HG03095 (cell line): ENCODE measurements at regions not wholly inside any gene's neighbourhood (a gene's known extent, or its start where the extent isn't known, plus 50 kb on each side); places are given as distances from the start of the nearest gene placed in this dataset.
"Not testable (repeated sequence)": the region's sequence is repeated elsewhere in the genome, so short reads cannot be mapped to it uniquely, and the experiment has no call there.

Experiments
- ATAC-seq: cut with Tn5 transposase; IDR thresholded peaks from one replicate; pipeline ENCODE4 v1.9.1; 2021; ENCODE audit warnings: moderate library complexity; ENCODE audit not compliant: unreplicated experiment

DNA sequence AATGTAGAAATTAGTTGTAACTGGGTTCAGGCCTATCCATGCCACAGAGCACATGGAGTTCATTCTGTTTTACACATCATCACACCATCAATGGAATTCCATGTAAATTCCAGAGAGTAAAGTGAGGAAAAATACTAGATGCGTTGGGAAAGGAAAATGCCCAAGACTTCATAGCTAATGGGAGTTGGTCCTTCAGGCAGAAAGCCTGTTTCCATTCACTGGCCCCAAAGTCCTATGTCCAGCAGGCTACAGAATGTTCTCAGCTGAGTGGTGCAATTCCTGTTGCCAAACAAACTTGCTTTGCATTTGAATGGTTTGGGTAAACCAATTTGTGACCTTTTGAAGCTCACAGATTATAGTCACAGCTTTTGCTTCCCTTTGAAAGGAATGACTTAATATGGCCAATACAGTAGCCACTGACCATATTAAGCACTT, 164.6 kb upstream of the PFN2 start:
- no peak for ATAC-seq

DNA sequence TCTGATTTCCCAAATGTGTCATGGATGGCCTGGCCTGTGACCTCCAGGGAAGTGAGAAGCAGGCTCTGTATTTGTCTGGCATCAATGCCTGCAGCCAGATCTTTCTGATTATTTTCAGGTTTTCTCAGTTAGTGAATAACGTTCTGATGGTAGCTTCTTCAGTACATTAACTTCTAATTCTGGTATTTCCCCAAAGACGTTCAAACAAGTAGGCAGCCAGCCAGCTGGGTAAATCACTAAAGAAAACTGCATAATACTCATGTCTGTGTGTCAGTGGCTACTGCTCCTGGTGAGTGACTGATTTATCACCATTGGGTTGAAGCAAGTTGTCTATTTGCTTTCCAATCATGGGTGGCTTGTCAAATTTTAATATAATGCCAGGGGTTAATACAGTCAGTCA, 162.6 kb upstream of the PFN2 start:
- no peak for ATAC-seq

DNA sequence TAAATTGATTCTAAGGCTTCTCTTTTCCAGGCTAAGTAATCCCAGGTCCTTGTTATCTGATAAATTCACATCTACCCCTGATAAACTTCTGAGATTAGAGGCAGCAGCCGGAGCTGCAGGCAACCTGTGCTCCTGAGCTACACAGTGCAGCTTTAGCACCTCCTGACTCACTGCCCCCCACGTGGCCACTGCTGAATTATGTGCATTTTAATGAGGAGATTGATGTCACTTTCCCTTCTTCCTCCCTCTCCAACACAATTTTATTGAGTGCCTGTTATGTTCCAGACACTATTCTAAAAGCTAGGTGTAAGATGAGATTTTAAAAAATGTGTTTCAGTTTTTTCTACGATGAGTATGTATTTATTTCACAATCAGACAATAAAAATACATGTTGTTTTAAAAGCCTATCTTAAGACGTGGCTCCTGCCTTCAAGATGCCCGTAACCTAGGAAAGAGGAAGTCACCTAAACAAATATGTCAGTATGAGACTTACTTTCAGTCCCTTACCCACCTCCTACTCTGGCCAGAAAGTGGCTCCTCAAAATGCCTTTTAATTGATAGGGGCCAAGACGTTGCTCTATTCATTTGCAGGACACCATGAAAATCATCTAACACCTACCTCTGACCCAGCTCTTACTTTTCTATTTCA, 161.5 kb upstream of the PFN2 start:
- ATAC-seq = no peak

DNA sequence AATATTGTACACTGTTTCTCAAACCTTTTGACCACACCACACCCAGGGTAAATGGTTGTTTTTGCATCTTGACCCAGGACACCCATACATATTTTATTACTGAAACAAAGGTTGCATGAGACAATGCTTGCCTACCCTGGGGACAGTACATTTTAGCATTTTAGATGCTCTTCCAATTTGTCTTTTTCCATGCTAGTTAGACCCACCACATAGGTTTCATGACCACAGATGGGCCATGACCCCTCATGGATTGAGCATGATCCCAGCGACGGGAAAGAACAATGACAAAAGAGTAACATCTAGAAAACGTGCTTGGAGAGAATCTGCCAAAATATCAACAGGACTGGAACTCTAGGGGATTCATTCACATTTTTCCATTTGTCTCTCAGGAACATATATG, 161.0 kb upstream of the PFN2 start:
- ATAC-seq = no peak

DNA sequence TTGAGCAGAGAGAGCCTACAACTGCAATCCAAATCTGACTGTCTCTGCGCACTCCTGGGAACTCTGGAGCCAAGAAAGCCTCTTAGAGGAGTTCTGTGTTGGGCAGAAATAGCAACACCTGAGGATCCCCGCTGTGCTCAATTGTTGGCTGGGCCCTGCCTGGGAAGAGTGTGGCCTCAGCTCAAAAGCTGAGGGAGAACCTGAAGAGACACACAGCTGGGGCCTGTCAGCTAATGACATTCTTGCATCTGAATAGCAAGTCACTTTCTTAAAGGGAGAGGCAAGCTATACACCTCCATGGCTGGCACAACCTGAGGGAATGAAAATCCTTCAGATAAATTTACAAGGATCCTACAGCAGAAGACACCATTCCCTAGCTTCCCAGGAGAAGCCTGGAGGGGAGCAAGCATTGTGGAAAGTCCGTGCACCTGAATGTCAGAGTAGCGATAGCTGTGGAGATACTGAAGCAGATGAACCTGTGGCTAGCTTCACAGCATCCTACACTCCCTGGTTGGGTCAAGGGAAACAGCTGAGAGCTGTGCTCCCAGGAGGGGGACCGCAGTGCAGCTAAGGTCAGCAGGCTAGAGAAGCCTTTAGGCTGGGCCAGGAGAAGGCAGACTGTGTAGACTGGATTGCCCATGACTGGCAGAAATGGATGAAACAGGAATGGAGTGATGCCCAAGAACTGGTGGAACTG, 159.9 kb upstream of the PFN2 start:
- ATAC-seq = no peak

DNA sequence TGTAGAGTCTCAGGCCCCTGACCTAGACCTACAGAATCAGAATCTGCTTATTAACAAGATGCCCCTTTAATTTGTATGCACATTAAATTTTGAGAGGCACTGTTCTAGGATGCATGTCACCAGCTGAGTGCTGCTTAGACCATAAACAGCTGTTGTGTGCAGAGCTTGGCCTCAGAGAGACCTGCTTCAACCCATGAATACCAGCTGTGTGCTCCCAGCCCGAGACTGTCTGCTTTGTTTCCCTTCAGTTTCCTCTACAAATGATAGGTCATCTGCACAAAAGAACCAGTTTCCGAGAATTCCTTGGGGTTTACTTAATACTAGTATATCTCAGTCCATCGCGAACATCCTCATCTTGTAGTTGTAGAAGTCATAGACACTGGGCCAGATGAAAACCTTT, 158.5 kb upstream of the PFN2 start:
- ATAC-seq = no peak

DNA sequence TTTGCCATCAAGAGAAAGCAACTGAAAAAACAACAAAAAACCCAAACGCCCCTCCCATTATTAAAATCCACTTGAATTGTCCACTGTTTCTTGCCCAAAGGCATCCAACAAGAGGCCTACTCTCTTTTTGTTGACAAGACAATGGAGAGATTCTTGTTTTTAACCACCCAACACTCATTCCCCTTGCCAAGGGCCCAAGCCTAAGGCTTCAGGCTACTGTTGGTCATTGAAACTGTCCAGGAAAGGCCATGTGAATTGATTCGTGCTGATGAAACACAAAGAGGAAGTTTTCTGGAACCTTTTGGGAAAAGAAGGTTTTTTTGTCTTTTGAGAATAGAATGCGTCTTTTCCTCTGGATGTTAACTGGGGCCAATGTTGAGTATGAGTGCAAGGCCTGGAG, 157.4 kb upstream of the PFN2 start:
- no peak for ATAC-seq

DNA sequence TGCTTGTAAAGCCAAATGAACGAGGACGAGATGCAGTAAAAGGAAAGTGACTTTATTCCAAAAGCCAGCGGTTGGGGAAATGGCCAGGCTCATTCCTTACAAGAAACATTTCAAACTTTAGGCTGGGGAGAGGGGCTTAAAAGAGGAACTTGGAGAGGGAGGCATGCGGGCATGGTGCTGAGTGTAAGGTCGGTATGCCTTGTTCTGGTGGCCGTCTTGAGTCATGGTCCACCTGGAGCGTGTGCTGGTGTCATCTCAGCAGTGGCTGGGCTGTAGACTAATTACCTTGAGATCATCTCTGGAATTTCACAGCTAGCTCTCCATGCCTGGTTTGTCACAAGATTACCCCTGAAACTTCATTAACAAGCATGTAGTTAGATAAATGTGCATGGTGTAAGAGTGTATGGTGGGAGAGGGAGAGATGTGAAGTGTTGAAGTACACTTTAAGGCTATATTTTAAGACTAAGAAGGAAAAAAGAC, 156.4 kb upstream of the PFN2 start:
- no peak for ATAC-seq

DNA sequence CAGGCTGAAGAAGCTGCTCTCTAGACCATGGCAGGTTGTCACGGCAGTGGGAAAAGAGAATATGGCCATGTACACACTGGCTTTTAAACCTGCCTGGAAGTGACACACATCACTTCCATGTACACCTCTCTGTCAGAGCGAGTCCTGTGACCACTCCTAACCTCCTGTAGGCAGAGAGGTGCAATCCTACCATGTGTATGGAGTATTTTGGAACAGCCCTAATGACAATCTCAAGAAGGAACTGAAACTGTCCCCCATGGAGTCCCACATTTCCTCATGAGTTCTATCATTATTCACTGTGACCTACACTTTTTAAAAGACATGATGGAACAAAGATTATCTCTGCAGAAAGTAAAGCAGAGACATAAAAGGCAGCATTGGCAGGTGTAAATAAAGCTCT, 153.4 kb upstream of the PFN2 start:
- no peak for ATAC-seq

DNA sequence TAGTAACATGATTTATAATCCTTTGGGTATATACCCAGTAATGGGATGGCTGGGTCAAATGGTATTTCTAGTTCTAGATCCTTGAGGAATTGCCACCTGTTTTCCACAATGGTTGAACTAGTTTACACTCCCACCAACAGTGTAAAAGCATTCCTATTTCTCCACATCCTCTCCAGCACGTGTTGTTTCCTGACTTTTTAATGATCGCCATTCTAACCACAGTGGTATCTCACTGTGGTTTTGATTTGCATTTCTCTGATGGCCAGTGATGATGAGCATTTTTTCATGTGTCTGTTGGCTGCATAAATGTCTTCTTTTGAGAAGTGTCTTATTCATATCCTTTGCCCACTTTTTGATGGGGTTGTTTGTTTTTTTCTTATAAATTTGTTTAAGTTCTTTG, 152.6 kb upstream of the PFN2 start:
- not testable (repeated sequence) for ATAC-seq

DNA sequence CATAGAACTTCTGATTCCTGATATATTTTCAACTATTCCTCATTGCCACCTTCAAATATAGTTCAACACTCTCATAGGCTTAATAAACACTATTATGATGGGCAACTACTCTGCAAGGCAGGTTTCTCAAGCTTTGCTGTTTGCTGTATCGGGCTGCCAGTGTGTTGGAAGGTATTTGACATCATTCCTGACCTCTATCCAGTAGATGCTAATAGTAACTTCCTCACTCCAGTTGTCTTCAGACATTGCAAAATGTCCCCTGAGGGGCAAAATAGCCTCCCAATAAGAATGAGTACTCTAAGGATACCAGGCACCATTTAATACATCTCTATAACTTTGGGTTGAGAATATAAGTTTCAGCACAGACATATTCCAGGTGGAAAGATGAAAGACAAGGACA, 147.5 kb upstream of the PFN2 start:
- no peak for ATAC-seq

DNA sequence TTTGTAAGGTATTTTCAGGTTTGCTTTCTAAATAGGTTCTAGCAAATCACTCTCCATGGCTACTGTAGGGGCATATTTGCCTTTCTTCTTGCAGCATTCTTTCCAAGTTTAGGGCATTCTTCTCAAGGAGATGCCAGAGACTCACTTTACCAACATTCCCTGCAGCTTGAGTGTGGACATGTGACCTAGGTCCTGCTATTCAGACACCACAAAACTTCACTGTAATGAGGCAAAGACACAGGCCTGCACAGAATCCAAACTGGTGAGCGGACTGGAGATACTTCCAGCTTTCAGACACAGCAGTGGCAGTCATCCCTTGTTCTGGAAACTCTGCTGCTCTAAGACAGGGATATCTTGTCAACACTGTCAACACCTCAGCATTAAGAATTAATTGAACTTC, 146.4 kb upstream of the PFN2 start:
- ATAC-seq = no peak

DNA sequence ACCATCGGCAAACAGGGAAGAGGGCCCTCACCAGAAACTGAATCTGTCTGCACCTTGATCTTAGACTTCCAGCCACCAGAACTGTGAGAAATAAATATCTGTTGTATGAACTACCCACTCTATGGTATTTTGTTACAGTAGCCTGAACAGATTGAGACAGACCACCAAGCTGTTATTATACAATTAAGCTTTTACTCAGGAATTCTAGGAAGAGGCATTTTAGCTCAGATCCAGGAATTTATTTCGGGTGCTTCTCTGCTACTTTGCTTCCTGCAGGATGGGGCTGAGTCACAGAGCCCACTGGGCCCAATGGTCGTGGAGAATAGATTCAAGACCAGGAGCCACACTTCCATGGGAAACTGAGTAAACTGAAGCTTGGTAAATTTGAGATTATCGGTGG, 145.5 kb upstream of the PFN2 start:
- ATAC-seq = no peak

DNA sequence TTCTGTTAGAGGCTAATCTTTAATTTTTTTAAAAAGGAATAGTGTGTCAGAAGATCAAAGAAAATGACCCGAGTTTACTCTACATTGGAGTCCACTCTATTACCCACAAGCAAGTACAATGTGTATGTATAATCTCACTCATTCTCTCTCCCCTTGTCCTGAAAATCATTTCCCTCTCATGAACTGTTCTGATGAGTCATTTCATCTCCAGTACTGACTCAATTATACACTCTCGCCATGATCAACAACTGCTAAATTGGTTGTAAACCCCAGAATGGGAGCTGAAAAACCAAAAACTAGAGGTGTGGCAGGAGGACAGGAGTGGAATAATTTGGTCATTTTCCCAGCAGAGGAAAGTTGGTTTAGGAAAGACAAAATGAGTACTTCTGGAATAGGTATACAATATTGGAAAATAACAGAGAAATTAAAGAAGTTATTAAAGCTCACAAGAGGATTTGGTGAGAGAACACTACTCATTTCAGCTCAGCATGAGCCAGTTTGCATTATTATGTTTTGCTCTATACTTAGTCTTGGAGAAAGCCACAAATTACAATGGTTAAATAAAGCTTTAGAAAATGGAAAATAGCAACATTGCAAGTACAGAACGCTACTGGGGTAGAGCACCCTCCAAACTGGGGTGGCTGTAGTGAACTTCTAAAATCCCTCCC, 144.3 kb upstream of the PFN2 start:
- peak; percentile 89 for ATAC-seq

DNA sequence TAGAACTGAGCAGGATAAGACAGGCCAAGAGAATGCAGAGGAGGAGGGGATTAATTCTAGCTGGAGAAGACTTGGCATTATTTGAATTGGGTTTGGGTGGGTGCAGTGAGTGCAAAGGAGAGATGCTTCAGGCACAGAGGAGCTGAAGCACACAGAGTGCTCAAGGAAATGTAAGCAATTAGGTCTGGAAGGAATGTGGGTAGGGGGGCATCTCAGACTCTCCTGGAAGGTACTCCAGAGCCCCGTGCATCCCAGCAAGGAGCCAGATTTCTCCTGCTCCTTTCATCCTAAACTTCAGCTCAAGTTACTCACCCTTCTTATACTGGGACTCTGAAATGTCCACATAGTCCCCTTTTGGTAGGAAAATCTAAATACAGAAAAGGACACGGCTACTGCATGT, 143.6 kb upstream of the PFN2 start:
- ATAC-seq = no peak

DNA sequence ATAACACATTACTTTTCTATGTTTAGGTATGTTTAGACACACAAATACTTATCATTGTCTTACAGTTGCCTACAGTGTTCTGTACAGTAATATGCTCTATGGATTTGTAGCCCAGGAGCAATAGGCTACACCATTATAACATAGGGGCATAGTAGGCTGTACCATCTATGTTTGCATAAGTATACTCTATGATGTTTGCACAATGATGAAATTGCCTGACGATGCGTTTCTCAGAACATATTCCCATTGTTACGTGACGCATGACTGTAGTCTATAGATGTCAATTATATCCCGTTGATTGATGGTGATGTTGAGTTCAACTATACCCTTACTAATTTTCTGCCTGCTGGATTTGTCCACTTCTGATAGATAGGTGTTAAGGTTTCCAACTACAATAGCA, 139.4 kb upstream of the PFN2 start:
- no peak for ATAC-seq

DNA sequence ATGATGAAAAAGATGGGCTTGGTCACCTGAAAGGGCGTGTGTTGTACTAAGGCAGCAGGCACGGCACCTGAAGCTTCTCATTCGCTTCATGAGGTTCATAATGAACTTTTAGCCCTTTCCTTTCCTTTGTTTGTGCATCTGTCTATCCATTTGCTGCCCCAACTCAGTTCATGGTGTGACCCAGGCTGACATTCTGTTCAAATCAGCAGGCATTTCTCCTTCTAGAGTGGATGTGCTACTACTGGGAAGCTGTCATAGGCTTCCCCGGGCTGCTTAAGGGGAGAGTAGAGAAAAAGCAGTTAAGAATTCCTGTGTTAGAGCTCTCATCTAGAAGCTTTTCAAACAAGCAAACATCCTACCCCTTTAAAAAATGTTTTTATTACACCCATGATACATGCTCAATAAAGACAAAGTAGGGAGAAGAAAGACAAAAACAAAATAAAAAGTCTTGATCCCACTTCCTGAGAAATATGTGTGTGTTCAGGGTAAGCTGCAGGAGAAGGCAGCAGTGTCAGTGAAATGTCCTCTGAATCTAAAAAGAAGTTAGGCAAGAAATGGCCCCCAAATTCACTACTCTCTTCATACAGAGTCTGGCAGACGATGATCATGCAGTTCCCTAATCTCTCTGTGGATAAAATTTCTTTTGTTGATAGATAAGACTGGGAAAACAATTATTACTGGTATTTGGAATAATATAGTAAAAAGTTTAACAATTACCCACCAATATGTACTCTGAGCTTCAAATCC, 136.9 kb upstream of the PFN2 start:
- ATAC-seq = no peak

DNA sequence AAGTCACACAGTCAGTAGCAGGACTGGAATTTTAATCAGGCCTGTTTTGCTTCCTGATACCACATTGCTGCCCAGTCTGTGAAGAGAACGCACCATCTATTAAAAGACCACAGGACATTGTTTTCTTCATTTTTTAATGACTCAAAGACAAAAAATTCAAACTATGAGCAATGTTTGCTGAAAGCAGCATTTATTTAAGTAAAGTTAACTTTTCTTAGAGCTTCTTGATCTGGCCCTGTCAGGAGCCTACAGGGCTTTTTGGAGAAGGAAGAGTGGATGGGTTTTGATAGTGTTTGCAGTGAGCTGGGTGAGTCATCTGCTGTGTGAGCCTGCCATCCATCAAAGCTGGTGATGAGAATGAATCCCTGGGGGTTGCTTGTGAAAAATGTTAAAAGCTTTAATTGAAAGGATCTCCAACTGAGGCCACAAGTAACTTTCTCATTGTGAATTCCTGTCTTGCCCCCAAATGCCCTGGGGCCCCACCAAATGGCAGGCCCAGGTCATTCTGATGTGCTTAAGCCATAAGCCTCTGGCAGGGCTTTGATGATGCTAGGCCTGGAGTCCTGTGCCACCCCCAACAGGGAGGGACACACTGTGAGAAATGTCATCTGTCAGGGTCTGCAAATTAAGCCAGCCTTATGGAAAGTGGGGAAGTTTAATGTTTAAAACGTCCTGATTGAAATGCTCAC, 136.2 kb upstream of the PFN2 start:
- ATAC-seq = no peak

DNA sequence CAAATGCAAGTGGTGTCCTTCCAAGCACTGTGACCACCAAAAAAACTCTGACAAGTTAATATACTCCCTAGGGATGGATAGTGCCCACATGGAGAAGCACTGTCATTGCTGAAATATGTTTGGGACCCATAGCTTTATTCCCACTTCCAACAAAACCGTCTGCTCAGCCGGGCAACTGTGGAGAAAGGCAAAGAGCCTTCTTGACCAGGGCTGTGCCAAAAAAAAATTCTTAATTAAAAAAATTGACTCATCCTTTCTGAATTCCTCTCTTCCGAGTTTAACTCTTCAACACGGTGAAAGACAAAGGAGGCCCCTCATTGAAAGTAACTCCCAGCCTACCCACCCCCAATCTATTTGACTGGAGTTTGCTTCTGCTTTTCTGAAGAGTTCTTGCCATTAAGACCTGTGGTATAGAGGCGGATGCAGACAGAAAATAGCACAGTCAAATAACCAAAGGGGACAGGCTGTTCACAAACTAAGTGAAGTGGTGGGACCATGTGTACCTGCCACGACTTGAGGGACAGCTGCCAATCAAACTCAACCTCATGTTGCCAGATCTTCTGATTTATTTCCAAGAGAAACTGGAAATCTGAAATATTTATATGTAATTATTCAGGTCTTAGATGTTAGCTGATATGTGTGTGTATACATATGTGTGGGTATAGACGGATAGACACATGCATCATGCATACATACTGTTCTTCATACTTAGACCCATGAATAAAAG, 135.4 kb upstream of the PFN2 start:
- no peak for ATAC-seq

DNA sequence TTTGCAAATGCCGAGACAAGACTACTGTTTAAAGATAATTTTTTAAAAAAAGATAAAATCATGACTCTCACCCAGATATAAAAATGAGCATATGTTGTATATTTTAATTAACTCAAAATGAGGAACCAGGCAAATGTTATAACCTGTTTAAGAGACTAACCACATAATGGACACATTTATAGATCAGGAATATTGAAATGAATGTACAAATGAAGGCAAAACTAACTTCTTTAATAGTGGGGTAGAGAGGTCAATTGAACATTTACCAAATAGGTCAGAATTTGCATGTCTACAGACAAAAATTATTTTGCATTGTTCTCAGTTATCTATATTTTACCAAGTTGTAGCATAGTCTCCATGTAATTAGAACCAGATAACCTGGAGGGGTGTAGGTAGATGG, 134.3 kb upstream of the PFN2 start:
- ATAC-seq = no peak
